SK-N-SH treated with all-trans-retinoic acid at 6 μM for 48 hours (cell line): ENCODE measurements at regions not wholly inside any gene's neighbourhood (a gene's known extent, or its start where the extent isn't known, plus 50 kb on each side); places are given as distances from the start of the nearest gene placed in this dataset.

Source experiments
- ATAC-seq: fragments of 200-7000 bp; cut with Tn5 transposase; 3 replicates; pipeline ENCODE4 v1.9.1; 2020; ENCODE audit warnings: mild to moderate bottlenecking, moderate library complexity
- ARNTL ChIP-seq: fragments of 450-650 bp; formaldehyde crosslinking; IDR thresholded peaks from 2 replicates; pipeline ENCODE4 v1.5.0; 2020; ENCODE audit warnings: low read depth, mild to moderate bottlenecking, moderate library complexity, borderline replicate concordance
- BACH2 ChIP-seq: fragments of 250-450 bp; sonication (Bioruptor Pico); IDR thresholded peaks from 2 replicates; pipeline ENCODE4 v1.9.0; 2021; ENCODE audit warnings: mild to moderate bottlenecking, borderline replicate concordance
- CREB5 ChIP-seq: fragments of 250-450 bp; sonication (Bioruptor Pico); IDR thresholded peaks from 2 replicates; pipeline ENCODE4 v1.5.1; 2020; ENCODE audit warnings: low read depth, mild to moderate bottlenecking, moderate library complexity
- CSDC2 ChIP-seq: fragments of 250-450 bp; sonication (Bioruptor Pico); IDR thresholded peaks from 2 replicates; pipeline ENCODE4 v1.5.0; 2020; ENCODE audit warnings: mild to moderate bottlenecking, moderate library complexity
- CSRNP3 ChIP-seq: fragments of 250-450 bp; sonication (Bioruptor Pico); IDR thresholded peaks from 2 replicates; pipeline ENCODE4 v1.5.1; 2021; ENCODE audit warnings: mild to moderate bottlenecking, moderate library complexity
- ESRRG ChIP-seq: fragments of 250-450 bp; sonication (Bioruptor Pico); IDR thresholded peaks from 2 replicates; pipeline ENCODE4 v1.6.1; 2021; ENCODE audit warnings: mild to moderate bottlenecking
- GLIS3 ChIP-seq: fragments of 250-450 bp; sonication (Bioruptor Pico); IDR thresholded peaks from 2 replicates; pipeline ENCODE4 v1.5.0; 2020; ENCODE audit warnings: mild to moderate bottlenecking, moderate library complexity
- ISL1 ChIP-seq: fragments of 250-450 bp; sonication (Bioruptor Pico); IDR thresholded peaks from 2 replicates; pipeline ENCODE4 v2.1.2; 2022; ENCODE audit warnings: mild to moderate bottlenecking, moderate library complexity
- OSR1 ChIP-seq: fragments of 250-450 bp; sonication (Bioruptor Pico); IDR thresholded peaks from 2 replicates; pipeline ENCODE4 v1.8.0; 2022; ENCODE audit warnings: moderate library complexity, mild to moderate bottlenecking, inconsistent platforms
- PATZ1 ChIP-seq: fragments of 250-450 bp; sonication (Bioruptor Pico); IDR thresholded peaks from 2 replicates; pipeline ENCODE4 v1.8.0; 2020; ENCODE audit warnings: mild to moderate bottlenecking, moderate library complexity, borderline replicate concordance
- POU6F1 ChIP-seq: fragments of 250-450 bp; sonication (Bioruptor Pico); IDR thresholded peaks from 2 replicates; pipeline ENCODE4 v1.8.0; 2021; ENCODE audit warnings: low read depth, mild to moderate bottlenecking, moderate library complexity, borderline replicate concordance
- PPARA ChIP-seq: fragments of 250-450 bp; sonication (Bioruptor Pico); IDR thresholded peaks from 2 replicates; pipeline ENCODE4 v1.5.0; 2020; ENCODE audit warnings: mild to moderate bottlenecking, borderline replicate concordance
- RARB ChIP-seq: fragments of 250-450 bp; sonication (Bioruptor Pico); IDR thresholded peaks from 2 replicates; pipeline ENCODE4 v1.8.0; 2021; ENCODE audit warnings: mild to moderate bottlenecking, moderate library complexity
- SNAI2 ChIP-seq: fragments of 250-450 bp; sonication (Bioruptor Pico); IDR thresholded peaks from 2 replicates; pipeline ENCODE4 v1.5.0; 2020; ENCODE audit warnings: mild to moderate bottlenecking, moderate library complexity
- TCF4 ChIP-seq: fragments of 250-450 bp; sonication (Bioruptor Pico); IDR thresholded peaks from 2 replicates; pipeline ENCODE4 v1.8.0; 2021; ENCODE audit warnings: mild to moderate bottlenecking, moderate library complexity, borderline replicate concordance
- TOX ChIP-seq: fragments of 250-450 bp; sonication (Bioruptor Pico); IDR thresholded peaks from 2 replicates; pipeline ENCODE4 v1.8.0; 2021; ENCODE audit warnings: mild to moderate bottlenecking, moderate library complexity, borderline replicate concordance
- TSHZ2 ChIP-seq: fragments of 250-450 bp; sonication (Bioruptor Pico); IDR thresholded peaks from 2 replicates; pipeline ENCODE4 v1.5.0; 2020; ENCODE audit warnings: mild to moderate bottlenecking, moderate library complexity
- ZC3H10 ChIP-seq: fragments of 250-450 bp; sonication (Bioruptor Pico); IDR thresholded peaks from 2 replicates; pipeline ENCODE4 v1.5.1; 2021; ENCODE audit warnings: mild to moderate bottlenecking, moderate library complexity
- ZFP3 ChIP-seq: fragments of 250-450 bp; sonication (Bioruptor Pico); IDR thresholded peaks from 2 replicates; pipeline ENCODE4 v1.5.0; 2020; ENCODE audit warnings: mild to moderate bottlenecking, moderate library complexity
- ZFP30 ChIP-seq: fragments of 450-650 bp; formaldehyde crosslinking; IDR thresholded peaks from 2 replicates; pipeline ENCODE4 v1.5.0; 2022; ENCODE audit warnings: mild to moderate bottlenecking, moderate library complexity
- ZNF70 ChIP-seq: fragments of 450-650 bp; formaldehyde crosslinking; IDR thresholded peaks from 2 replicates; pipeline ENCODE4 v1.5.0; 2020; ENCODE audit warnings: mild to moderate bottlenecking, moderate library complexity
- ZNF8 ChIP-seq: fragments of 450-650 bp; formaldehyde crosslinking; IDR thresholded peaks from 2 replicates; pipeline ENCODE4 v1.5.0; 2020; ENCODE audit warnings: mild to moderate bottlenecking, moderate library complexity

- ATAC-seq: no peak; the same call in 2 of the 3 replicates
- TF ChIP-seq POU6F1 (CRISPR knock-in tag) (no peak), PATZ1 (CRISPR knock-in tag) (no peak), PPARA (CRISPR knock-in tag) (no peak), TOX (CRISPR knock-in tag) (no peak), ARNTL (CRISPR knock-in tag) (no peak), CSRNP3 (CRISPR knock-in tag) (no peak), TCF4 (CRISPR knock-in tag) (no peak), ZFP30 (no peak), TSHZ2 (CRISPR knock-in tag) (no peak), CREB5 (CRISPR knock-in tag) (no peak), SNAI2 (CRISPR knock-in tag) (no peak), BACH2 (no peak), ESRRG (CRISPR knock-in tag) (no peak), ISL1 (no peak), ZNF70 (no peak), ZFP3 (CRISPR knock-in tag) (no peak), ZC3H10 (CRISPR knock-in tag) (no peak), ZNF8 (CRISPR knock-in tag) (no peak), CSDC2 (no peak), GLIS3 (CRISPR knock-in tag) (no peak)
- TF ChIP-seq, all 23 proteins: peak for 0
These were observed 823.3 kb downstream of the KCNJ18 start for GRCh38 chr17:22515599-22515998.

GRCh38 chr17:22516861-22517636 is 824.7 kb downstream of the KCNJ18 start:
- no peak for ATAC-seq
- TF ChIP-seq CSDC2 (no peak), SNAI2 (CRISPR knock-in tag) (no peak), OSR1 (no peak), RARB (CRISPR knock-in tag) (no peak), PPARA (CRISPR knock-in tag) (no peak), PATZ1 (CRISPR knock-in tag) (no peak), BACH2 (no peak), TOX (CRISPR knock-in tag) (no peak), ZC3H10 (CRISPR knock-in tag) (no peak), CREB5 (CRISPR knock-in tag) (no peak), ESRRG (CRISPR knock-in tag) (no peak), ARNTL (CRISPR knock-in tag) (no peak), ZNF8 (CRISPR knock-in tag) (no peak), GLIS3 (CRISPR knock-in tag) (no peak), POU6F1 (CRISPR knock-in tag) (no peak)
